Right cardiac atrium (tissue), 5 donors: ENCODE measurements at regions not wholly inside any gene's neighbourhood (a gene's known extent, or its start where the extent isn't known, plus 50 kb on each side); places are given as distances from the start of the nearest gene placed in this dataset.

Source experiments
- ATAC-seq, 2 donors: fragments of 200-7000 bp; cut with Tn5 transposase; one replicate each; pipeline versions ENCODE4 v1.8.0 to v1.9.1; 2020; ENCODE audit warnings: moderate library complexity in 2 of 2, mild to moderate bottlenecking in 1 of 2
- DNase-seq, 3 donors: peaks; one replicate each; pipeline ENCODE4 v3.0.0-alpha.2; 2020
- H3K27ac ChIP-seq: one replicate; pipeline ENCODE4 v1.5.1; 2013; ENCODE audit warnings: mild to moderate bottlenecking, low read length, control low read depth, moderate library complexity
- H3K27me3 ChIP-seq: one replicate; pipeline ENCODE4 v1.6.1; 2013; ENCODE audit not compliant: control insufficient read depth, insufficient read depth
- H3K4me1 ChIP-seq: one replicate; pipeline ENCODE4 v1.6.1; 2013; ENCODE audit warnings: low read length; ENCODE audit not compliant: control insufficient read depth, insufficient read depth
- H3K4me3 ChIP-seq: one replicate; pipeline ENCODE4 v1.5.1; 2013; ENCODE audit warnings: low read length, control low read depth
- H3K9me3 ChIP-seq: one replicate; pipeline ENCODE4 v1.6.1; 2013; ENCODE audit warnings: low read length; ENCODE audit not compliant: control insufficient read depth
- WGBS: extraction: QIAGEN DNeasy Blood & Tissue Kit; methylation state at CpG from one replicate; pipeline ENCODE4 v1.1.7; 2013; 5-methylcytosine and 5-hydroxymethylcytosine counted together
- intact Hi-C, 4 donors: fragments of 100-400 bp; cut with DNase I; formaldehyde crosslinking; loops; one replicate each; pipeline versions ENCODE4 v1.11.0 to v1.14.0; 2022 to 2023
- donor health status: healthy with polysubstance abuse.
- donor health status: DM: no; HTN: yes; CAD: no.
- donor health status: DM: no; HTN: no; CAD: no.
- donor health status: DM: no; HTN: yes; CAD: no; lungs with severe emphysema.
- donor health status: DM: yes; HTN: yes; CAD: no.

DNA sequence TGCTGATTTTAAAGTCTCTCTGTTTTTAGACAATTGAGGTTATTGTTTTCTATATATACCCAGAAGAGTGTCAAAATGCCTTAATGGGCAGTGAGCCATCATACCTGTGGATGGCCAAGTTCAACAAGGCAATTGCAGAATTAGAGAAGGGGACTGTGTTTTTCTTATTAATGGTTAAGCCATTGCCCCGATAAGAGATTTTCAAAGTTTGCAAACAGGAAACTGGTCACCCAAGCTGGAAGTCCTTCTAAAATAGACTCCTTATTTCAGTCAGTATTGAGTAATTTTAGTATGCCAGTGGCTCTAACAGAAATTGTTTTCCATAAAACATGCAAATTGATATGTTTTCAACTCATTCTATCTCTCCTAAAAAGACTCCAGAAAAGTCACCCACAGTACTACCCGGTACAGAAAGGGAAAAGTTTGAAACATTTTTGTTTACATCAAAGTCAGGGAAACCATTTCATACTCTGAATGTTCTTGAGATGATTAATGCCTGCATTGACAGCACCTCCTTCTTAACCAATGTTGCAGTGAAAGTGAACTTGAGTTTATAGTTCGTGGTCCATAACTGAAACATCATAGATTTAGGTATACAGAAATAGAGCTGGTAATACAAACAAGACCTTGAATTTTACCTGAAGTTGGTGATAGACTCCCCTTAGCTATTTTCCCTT is 191.1 kb downstream of the TMX1 start:
- WGBS, result 57% methylated on average over 3 of the region's 3 CpGs
- no peak overlapping the region for H3K27ac ChIP-seq
- no peak for ATAC-seq

GRCh38 chr14:51431741-51432140 is 191.7 kb downstream of the TMX1 start:
- Histone ChIP-seq H3K9me3 (no peaks in the 10 kb centered on the region), H3K27ac (no peak overlapping the region), H3K4me1 (no peaks in the 10 kb centered on the region), H3K27me3 (no peaks in the 10 kb centered on the region), H3K4me3 (no peak overlapping the region)
- 79% methylated on average over 1 of the region's 1 CpG for WGBS
- ATAC-seq (no peak), DNase-seq (no peak)
- intact Hi-C loops, result no loop called here

More for the DNA sequence above, 191.1 kb downstream of the TMX1 start:
- Histone ChIP-seq H3K4me3 (no peak overlapping the region), H3K4me1 (no peaks in the 10 kb centered on the region), H3K9me3 (no peaks in the 10 kb centered on the region), H3K27me3 (no peaks in the 10 kb centered on the region)
- DNase-seq, result no peak
- intact Hi-C loops, result no loop called here

- ATAC-seq (no peak), DNase-seq (no peak)
- WGBS, result 84% methylated on average over 3 of the region's 3 CpGs
- Histone ChIP-seq H3K4me3 (no peak overlapping the region), H3K27me3 (no peaks in the 10 kb centered on the region), H3K27ac (no peak overlapping the region), H3K9me3 (no peaks in the 10 kb centered on the region), H3K4me1 (no peaks in the 10 kb centered on the region)
- intact Hi-C loops, result no loop called here
These were observed 192.4 kb downstream of the TMX1 start for GRCh38 chr14:51432302-51432948.

DNA sequence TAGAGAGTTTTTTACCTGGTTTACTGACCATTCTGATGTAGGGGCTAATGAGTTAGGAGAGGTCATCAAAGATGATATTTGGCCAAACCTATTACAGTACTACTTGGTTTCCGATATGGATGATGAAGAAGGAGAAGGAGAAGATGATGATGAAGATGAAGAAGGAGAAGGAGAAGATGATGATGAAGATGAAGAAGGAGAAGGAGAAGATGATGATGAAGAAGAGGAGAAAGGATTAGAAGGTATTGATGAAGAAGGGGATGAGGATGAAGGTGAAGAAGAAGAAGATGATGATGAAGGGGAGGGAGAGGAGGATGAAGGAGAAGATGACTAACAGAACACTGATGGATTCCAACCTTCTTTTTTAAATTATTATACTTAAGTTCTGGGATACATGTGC is 196.6 kb downstream of the TMX1 start:
- H3K4me1 ChIP-seq, result no peaks in the 10 kb centered on the region
- ATAC-seq (no peak), DNase-seq (no peak)
- no peaks in the 10 kb centered on the region for H3K27me3 ChIP-seq
- intact Hi-C loops, result no loop called here
- H3K4me3 ChIP-seq, result no peak overlapping the region
- WGBS, result 95% methylated on average over 1 of the region's 1 CpG
- H3K9me3 ChIP-seq, result no peaks in the 10 kb centered on the region
- H3K27ac ChIP-seq, result no peak overlapping the region

DNA sequence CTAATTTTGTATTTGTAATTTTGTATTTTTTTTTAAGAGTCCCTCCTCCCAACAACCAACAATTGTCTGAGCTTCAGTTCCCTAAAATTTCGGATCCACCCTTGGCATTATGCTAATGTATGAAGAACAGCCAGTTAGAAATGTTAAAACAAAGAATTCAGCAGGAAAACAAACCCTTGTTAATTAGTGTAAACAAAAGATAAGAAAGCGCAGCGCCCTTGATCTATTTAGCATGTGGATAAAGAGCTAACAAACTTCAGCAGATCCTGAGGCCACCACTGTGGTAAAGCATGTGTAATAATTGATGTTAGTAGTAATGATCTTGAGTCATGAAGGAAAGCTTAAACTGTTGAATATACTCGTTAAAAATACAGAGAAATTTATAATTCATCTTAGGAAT is 199.8 kb downstream of the TMX1 start:
- no peaks in the 10 kb centered on the region for H3K4me1 ChIP-seq
- no peak overlapping the region for H3K4me3 ChIP-seq
- 45% methylated on average over 4 of the region's 4 CpGs for WGBS
- intact Hi-C loops, result no loop called here
- no peak for ATAC-seq
- H3K9me3 ChIP-seq, result no peaks in the 10 kb centered on the region
- H3K27ac ChIP-seq, result no peak overlapping the region
- H3K27me3 ChIP-seq, result no peaks in the 10 kb centered on the region
- DNase-seq, result no peak

DNA sequence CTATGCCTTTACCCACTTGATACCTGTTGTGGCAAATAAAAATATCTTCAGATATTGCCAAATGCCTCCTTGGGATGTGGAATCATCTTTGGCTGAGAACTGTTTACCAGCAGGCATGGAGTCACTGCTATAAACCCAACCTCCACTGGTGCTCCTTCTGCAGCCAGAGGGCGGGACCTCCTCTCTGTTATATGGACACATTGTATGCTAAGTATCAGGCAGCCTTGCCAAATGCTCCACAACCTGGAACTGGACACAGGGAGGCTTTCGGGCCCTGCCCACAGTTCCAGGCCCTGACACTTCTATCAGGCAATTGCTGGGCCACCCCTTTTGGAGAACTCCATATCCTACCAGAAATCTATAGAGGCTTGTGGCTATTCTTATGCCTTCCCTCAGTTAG is 201.0 kb downstream of the TMX1 start:
- DNase-seq (no peak), ATAC-seq (no peak)
- intact Hi-C loops, result no loop called here
- H3K4me3 ChIP-seq, result no peak overlapping the region
- no peaks in the 10 kb centered on the region for H3K4me1 ChIP-seq
- H3K27ac ChIP-seq, result no peak overlapping the region
- 92% methylated on average over 2 of the region's 2 CpGs for WGBS
- no peaks in the 10 kb centered on the region for H3K9me3 ChIP-seq
- H3K27me3 ChIP-seq, result no peaks in the 10 kb centered on the region

DNA sequence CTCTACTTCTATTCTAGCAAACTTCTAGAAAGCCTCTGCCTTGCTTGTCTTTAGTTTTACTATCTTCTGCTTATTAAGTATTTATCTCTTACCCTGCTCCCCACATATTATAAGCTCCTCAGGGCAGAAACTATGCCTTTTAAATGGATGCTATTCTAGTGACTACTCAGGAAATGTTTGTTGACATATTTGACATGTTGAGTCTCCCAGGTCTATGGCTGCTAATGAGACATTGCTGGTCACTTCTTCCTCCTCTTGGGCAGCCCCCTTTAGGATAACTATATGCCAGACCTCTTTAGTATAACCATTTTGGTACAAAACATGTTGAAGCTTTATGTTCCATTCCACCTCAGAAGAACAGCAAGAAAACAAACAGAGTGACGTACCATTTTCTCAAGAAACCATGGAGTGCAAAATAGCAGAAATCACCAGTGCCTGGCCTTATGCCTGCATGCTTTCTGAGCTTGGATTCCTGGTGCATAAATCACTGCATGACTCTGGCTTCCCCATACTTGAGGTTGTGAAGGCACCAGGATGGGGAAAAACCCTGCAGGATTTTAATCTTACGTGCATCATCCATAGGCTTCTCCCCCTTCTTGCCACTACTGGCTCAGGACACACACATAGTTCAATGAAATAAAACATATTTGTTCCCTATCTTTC is 202.6 kb downstream of the TMX1 start:
- no peaks in the 10 kb centered on the region for H3K27me3 ChIP-seq
- no peaks in the 10 kb centered on the region for H3K4me1 ChIP-seq
- intact Hi-C loops, result no loop called here
- no peak for ATAC-seq
- H3K4me3 ChIP-seq, result no peak overlapping the region
- 54% methylated on average over 2 of the region's 2 CpGs for WGBS
- no peak for DNase-seq
- no peak overlapping the region for H3K27ac ChIP-seq
- H3K9me3 ChIP-seq, result no peaks in the 10 kb centered on the region

GRCh38 chr14:51443195-51444018 is 203.4 kb downstream of the TMX1 start:
- intact Hi-C loops, result no loop called here
- no peaks in the 10 kb centered on the region for H3K4me1 ChIP-seq
- H3K27me3 ChIP-seq, result no peaks in the 10 kb centered on the region
- H3K27ac ChIP-seq, result no peak overlapping the region
- no peak overlapping the region for H3K4me3 ChIP-seq
- no peak for ATAC-seq
- H3K9me3 ChIP-seq, result no peaks in the 10 kb centered on the region
- 81% methylated on average over 5 of the region's 5 CpGs for WGBS
- DNase-seq, result no peak

DNA sequence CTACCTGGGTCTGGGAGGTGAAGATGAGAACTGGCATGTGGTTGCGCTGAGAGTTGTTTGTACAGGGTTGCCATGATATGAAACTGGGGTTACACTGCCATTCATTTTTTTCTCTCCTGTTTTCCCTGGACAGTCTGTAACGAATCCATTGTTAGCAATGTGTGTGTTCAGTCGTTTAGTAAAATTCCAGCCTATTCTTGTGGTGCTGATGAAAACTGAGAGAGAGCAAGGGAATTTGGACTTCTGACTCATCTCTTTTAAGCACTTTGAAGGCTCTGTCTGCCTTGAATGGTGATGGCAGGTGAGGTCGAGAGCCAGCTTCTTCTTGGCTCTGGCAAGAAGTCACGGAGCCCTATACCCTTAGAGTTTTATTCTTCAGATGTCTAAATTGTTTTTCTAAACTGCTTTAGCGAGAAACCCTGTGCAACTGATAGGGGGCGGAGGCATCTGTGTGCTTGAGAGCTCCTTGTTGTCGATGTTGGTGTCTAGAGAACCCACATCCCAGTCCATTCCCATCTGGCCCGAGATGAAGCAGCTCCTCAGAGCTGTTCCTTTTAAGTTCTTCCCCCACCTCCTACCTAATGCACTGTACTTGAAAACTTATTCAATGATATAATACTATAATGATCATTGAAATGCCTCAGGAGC is 204.4 kb downstream of the TMX1 start:
- WGBS, result 91% methylated on average over 9 of the region's 9 CpGs
- no peak for ATAC-seq
- no peaks in the 10 kb centered on the region for H3K27me3 ChIP-seq
- no peak overlapping the region for H3K4me3 ChIP-seq
- no peak overlapping the region for H3K27ac ChIP-seq
- DNase-seq, result no peak
- no peaks in the 10 kb centered on the region for H3K9me3 ChIP-seq
- intact Hi-C loops, result no loop called here
- H3K4me1 ChIP-seq, result no peaks in the 10 kb centered on the region

- ATAC-seq (no peak), DNase-seq (no peak)
- Histone ChIP-seq H3K27me3 (no peaks in the 10 kb centered on the region), H3K4me3 (no peak overlapping the region), H3K4me1 (no peaks in the 10 kb centered on the region), H3K9me3 (no peaks in the 10 kb centered on the region), H3K27ac (no peak overlapping the region)
- intact Hi-C loops, result no loop called here
- 84% methylated on average over 3 of the region's 3 CpGs for WGBS
These were observed 204.9 kb downstream of the TMX1 start for GRCh38 chr14:51445001-51445390.
